ENCODE measurements at regions not wholly inside any gene's neighbourhood (a gene's known extent, or its start where the extent isn't known, plus 50 kb on each side); places are given as distances from the start of the nearest gene placed in this dataset.

DNA sequence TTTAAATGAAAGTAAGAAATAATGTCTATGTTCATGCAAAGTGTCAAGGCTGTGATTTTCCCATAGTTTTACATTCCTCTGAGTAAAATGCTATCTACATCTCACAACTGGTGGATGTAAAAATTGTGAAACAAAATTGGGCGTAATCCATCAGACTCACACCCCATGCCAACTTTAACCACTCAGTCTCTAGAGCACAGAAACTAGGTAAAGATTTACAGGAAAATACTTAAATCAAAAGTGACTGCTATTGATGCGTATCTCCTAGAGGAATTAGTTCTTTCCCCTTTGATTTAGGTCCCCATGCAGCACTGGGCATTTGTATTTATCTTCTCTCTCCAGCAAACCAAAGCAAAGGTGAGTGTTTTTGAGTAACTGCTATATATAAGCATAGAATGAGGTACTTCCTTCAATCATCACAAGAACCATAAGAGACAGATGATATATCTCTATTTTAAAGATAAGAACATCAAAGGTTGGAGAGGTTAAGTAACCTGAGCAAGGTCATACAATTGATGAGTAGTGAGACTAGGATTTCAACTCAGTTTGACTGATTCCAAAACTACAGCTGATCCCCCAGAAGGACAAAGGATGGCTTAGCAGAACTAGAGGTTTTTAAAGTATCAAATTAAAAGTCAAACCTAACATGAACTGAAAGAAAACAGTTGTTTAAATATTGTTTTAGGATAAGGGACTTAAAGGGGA lies 594.0 kb upstream of the ACVR2A start:
- Histone ChIP-seq H4K8ac (replicated peaks; ENCODE audit: insufficient read length, low read depth, low read length) (no peak overlapping the region), H3K4ac (ENCODE audit: low read depth, low read length) (no peak overlapping the region), H3K56ac (ENCODE audit: insufficient read length, low read depth, low read length) (no peak overlapping the region), H2BK5ac (ENCODE audit: insufficient read length, low read length) (no peak overlapping the region), H3K4me1 (ENCODE audit: insufficient read depth, low read length) (no peaks in the 10 kb centered on the region), H2AK5ac (ENCODE audit: insufficient read length, low read length) (no peak overlapping the region), H4K20me1 (ENCODE audit: control insufficient read depth, insufficient read depth, insufficient read length) (no peaks in the 10 kb centered on the region), H2BK12ac (ENCODE audit: insufficient read length, low read depth, low read length) (no peak overlapping the region), H3K18ac (ENCODE audit: insufficient read length, low read depth, low read length) (no peak overlapping the region), H4K91ac (ENCODE audit: insufficient read length, low read depth, low read length) (no peak overlapping the region), H3K27ac (ENCODE audit: insufficient read length, low read depth, low read length) (no peak overlapping the region), H3K79me2 (ENCODE audit: insufficient read depth, low read length) (no peaks in the 10 kb centered on the region), H2BK20ac (ENCODE audit: low read depth, low read length, poor library complexity, severe bottlenecking) (no peak overlapping the region), H3K27me3 (ENCODE audit: insufficient read depth, low read length) (no peaks in the 10 kb centered on the region), H3T11ph (ENCODE audit: low read length) (no peak overlapping the region), H3K23me2 (ENCODE audit: insufficient read length, low read depth, low read length, poor library complexity, severe bottlenecking) (no peaks in the 10 kb centered on the region), H2BK120ac (ENCODE audit: low read depth, low read length, poor library complexity, severe bottlenecking) (no peak overlapping the region), H3K79me1 (ENCODE audit: insufficient read depth, low read depth, low read length, poor library complexity, severe bottlenecking) (no peaks in the 10 kb centered on the region), H3K9ac (ENCODE audit: extremely low read depth, insufficient read length, low read length) (no peak overlapping the region), H3K9me3 (ENCODE audit: control insufficient read depth, low read depth, low read length) (no peaks in the 10 kb centered on the region), H3K23ac (ENCODE audit: insufficient read length, low read depth, low read length) (no peak overlapping the region), H2AFZ (ENCODE audit: low read length) (no peak overlapping the region), H3K4me2 (ENCODE audit: insufficient read depth, insufficient read length, low read length) (no peak overlapping the region), H4K5ac (ENCODE audit: insufficient read length, low read depth, low read length) (no peak overlapping the region), H2BK15ac (ENCODE audit: low read depth, low read length) (no peak overlapping the region), H3K14ac (ENCODE audit: insufficient read depth, low read length) (no peak overlapping the region)
- Mint-ChIP-seq H3K27me3 (ENCODE audit: low read depth) (no peaks in the 10 kb centered on the region), H3K9me3 (peaks cover 9 to 11% of the 10 kb centered on the region in 2 experiments; a peak in 4 of 5 replicates), H3K27ac (no peak overlapping the region; a peak in 1 of 7 replicates), H3K4me3 (no peak overlapping the region), H3K36me3 (ENCODE audit: insufficient read depth in 1 of 3, low read depth in 3 of 3) (peaks cover 3 to 11% (median 5%) of the 10 kb centered on the region in 3 experiments), H3K4me1 (no peaks in the 10 kb centered on the region)
- TF ChIP-seq, protein P1, sequence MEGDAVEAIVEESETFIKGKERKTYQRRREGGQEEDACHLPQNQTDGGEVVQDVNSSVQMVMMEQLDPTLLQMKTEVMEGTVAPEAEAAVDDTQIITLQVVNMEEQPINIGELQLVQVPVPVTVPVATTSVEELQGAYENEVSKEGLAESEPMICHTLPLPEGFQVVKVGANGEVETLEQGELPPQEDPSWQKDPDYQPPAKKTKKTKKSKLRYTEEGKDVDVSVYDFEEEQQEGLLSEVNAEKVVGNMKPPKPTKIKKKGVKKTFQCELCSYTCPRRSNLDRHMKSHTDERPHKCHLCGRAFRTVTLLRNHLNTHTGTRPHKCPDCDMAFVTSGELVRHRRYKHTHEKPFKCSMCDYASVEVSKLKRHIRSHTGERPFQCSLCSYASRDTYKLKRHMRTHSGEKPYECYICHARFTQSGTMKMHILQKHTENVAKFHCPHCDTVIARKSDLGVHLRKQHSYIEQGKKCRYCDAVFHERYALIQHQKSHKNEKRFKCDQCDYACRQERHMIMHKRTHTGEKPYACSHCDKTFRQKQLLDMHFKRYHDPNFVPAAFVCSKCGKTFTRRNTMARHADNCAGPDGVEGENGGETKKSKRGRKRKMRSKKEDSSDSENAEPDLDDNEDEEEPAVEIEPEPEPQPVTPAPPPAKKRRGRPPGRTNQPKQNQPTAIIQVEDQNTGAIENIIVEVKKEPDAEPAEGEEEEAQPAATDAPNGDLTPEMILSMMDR (conservative IDR thresholded peaks at IDR 0.05), result no peak
- no peak for DNase-seq
- no CpG with 5 or more reads among the region's 2 CpGs for WGBS (ENCODE audit: extremely low coverage, insufficient read length, low lambda C conversion rate)
